A549 (cell line): ENCODE measurements at regions not wholly inside any gene's neighbourhood (a gene's known extent, or its start where the extent isn't known, plus 50 kb on each side); places are given as distances from the start of the nearest gene placed in this dataset.

Experiments
- ATAC-seq, 2 experiments: fragments of 200-7000 bp in 1 of 2; fragments of >200 bp in 1 of 2; cut with Nextera tagmentation in 1 of 2; cut with Tn5 transposase in 1 of 2; 3 replicates each; pipeline versions ENCODE4 v1.8.0 to v1.9.1; 2018 to 2020; ENCODE audit warnings: mild to moderate bottlenecking in 1 of 2, moderate library complexity in 1 of 2
- CTCF ChIA-PET: fragments of 300-600 bp; sonication (Branson Sonifier 250); formaldehyde crosslinking; extraction: SDS; loops from one replicate; lab custom pipeline; 2021; ENCODE audit warnings: antibody characterized with exemption, inconsistent platforms; lab: Yijun Ruan, JAX
- POLR2A ChIA-PET: fragments of 350-600 bp; formaldehyde crosslinking; extraction: SDS; loops from one replicate; lab custom pipeline; 2021; ENCODE audit warnings: antibody characterized with exemption, inconsistent platforms; lab: Yijun Ruan, JAX
- DNase-seq, 2 experiments: peaks; one replicate each; pipeline versions ENCODE4 v3.0.0 to v3.0.0-alpha.2; 2011 to 2016; ENCODE audit warnings: low read depth in 1 of 2, low spot score in 1 of 2
- FAIRE-seq: peaks from 2 replicates; lab custom pipeline; 2011; peaks lifted over from hg19 to GRCh38; lab: Jason Lieb, UNC
- H3K27ac ChIP-seq, 2 experiments: fragments of >200 bp; sonication (Bioruptor Twin); formaldehyde crosslinking; 3 replicates each; pipeline ENCODE4 v1.5.1; 2016 to 2017
- H3K4me1 ChIP-seq: fragments of >200 bp; sonication (Bioruptor Twin); formaldehyde crosslinking; 3 replicates; pipeline ENCODE4 v1.6.1; 2016
- H3K4me2 ChIP-seq: fragments of >200 bp; sonication (Bioruptor Twin); formaldehyde crosslinking; 3 replicates; pipeline ENCODE4 v1.6.1; 2016
- H3K4me3 ChIP-seq: fragments of >200 bp; sonication (Bioruptor Twin); formaldehyde crosslinking; 3 replicates; pipeline ENCODE4 v1.5.1; 2016
- H3K9me3 ChIP-seq: fragments of >200 bp; sonication (Bioruptor Twin); formaldehyde crosslinking; 3 replicates; pipeline ENCODE4 v1.6.1; 2016
- ATOH8 ChIP-seq: fragments of 250-450 bp; sonication (Bioruptor Pico); IDR thresholded peaks from 2 replicates; pipeline ENCODE4 v1.5.0; 2020; ENCODE audit warnings: low read depth, mild to moderate bottlenecking, moderate library complexity
- BHLHE40 ChIP-seq: IDR thresholded peaks from 2 replicates; pipeline ENCODE4 v1.6.1; 2012; ENCODE audit warnings: low read depth, low read length, inconsistent platforms
- CBX2 ChIP-seq: fragments of 200-600 bp; sonication (generic); IDR thresholded peaks from 2 replicates; pipeline ENCODE4 v1.6.1; 2016; ENCODE audit warnings: low read depth, mild to moderate bottlenecking, borderline replicate concordance
- EHF ChIP-seq: fragments of 250-450 bp; sonication (Bioruptor Pico); IDR thresholded peaks from 2 replicates; pipeline ENCODE4 v1.5.0; 2020; ENCODE audit warnings: mild to moderate bottlenecking
- EHMT2 ChIP-seq: fragments of 200-600 bp; sonication (generic); IDR thresholded peaks from 2 replicates; pipeline ENCODE4 v1.6.1; 2016; ENCODE audit warnings: antibody characterized with exemption, low read depth, mild to moderate bottlenecking, moderate library complexity
- ESRRA ChIP-seq: fragments of 150-350 bp; IDR thresholded peaks from 2 replicates; pipeline ENCODE4 v1.6.1; 2014; ENCODE audit warnings: mild to moderate bottlenecking, low read length, borderline replicate concordance
- HDAC2 ChIP-seq: fragments of 200-600 bp; sonication (generic); IDR thresholded peaks from 2 replicates; pipeline ENCODE4 v1.6.1; 2016
- HOXA7 ChIP-seq: fragments of 250-450 bp; sonication (Bioruptor Pico); IDR thresholded peaks from 2 replicates; pipeline ENCODE4 v1.5.0; 2020; ENCODE audit warnings: mild to moderate bottlenecking, moderate library complexity
- HOXB13 ChIP-seq: fragments of 250-450 bp; sonication (Bioruptor Pico); IDR thresholded peaks from 2 replicates; pipeline ENCODE4 v1.5.0; 2020; ENCODE audit warnings: low read depth, mild to moderate bottlenecking, moderate library complexity
- HOXB5 ChIP-seq: fragments of 250-450 bp; sonication (Bioruptor Pico); IDR thresholded peaks from 2 replicates; pipeline ENCODE4 v1.5.0; 2020; ENCODE audit warnings: mild to moderate bottlenecking, moderate library complexity
- NFE2L2 ChIP-seq: fragments of 150-350 bp; conservative IDR thresholded peaks from 2 replicates; pipeline ENCODE4 v1.6.1; 2014; ENCODE audit warnings: low read length
- NR3C1 ChIP-seq: fragments of >200 bp; sonication (Bioruptor Twin); formaldehyde crosslinking; IDR thresholded peaks from 3 replicates; pipeline ENCODE4 v1.6.1; 2017
- POLR2AphosphoS2 ChIP-seq: conservative IDR thresholded peaks from 2 replicates; pipeline ENCODE4 v1.6.1; 2012; ENCODE audit warnings: low read length, improper control_type of control experiment, inconsistent platforms
- RAD21 ChIP-seq, 2 experiments: fragments of >200 bp in 1 of 2; sonication (Bioruptor Twin) in 1 of 2; formaldehyde crosslinking in 1 of 2; IDR thresholded peaks in 1 of 2; conservative IDR thresholded peaks in 1 of 2; 2 replicates in 1 of 2; 3 replicates in 1 of 2; pipeline ENCODE4 v1.6.1; 2012 to 2018; ENCODE audit warnings: inconsistent platforms in 1 of 2
- RCOR1 ChIP-seq: fragments of 150-350 bp; IDR thresholded peaks from 2 replicates; pipeline ENCODE4 v1.6.1; 2014; ENCODE audit warnings: antibody characterized with exemption, low read length, low read depth
- RNF2 ChIP-seq: fragments of 200-600 bp; sonication (generic); IDR thresholded peaks from 2 replicates; pipeline ENCODE4 v1.6.1; 2016; ENCODE audit warnings: low read depth, mild to moderate bottlenecking, antibody characterized with exemption, moderate library complexity, borderline replicate concordance
- SMC3 ChIP-seq: fragments of >200 bp; sonication (Bioruptor Twin); formaldehyde crosslinking; IDR thresholded peaks from 3 replicates; pipeline ENCODE4 v1.6.1; 2018; ENCODE audit warnings: inconsistent platforms
- ZC3H11A ChIP-seq: fragments of 450-650 bp; IDR thresholded peaks from 2 replicates; pipeline ENCODE4 v1.6.1; 2014; ENCODE audit warnings: antibody characterized with exemption, mild to moderate bottlenecking
- ZNF302 ChIP-seq: fragments of 250-450 bp; sonication (Bioruptor Pico); IDR thresholded peaks from 2 replicates; pipeline ENCODE4 v1.9.0; 2021; ENCODE audit warnings: inconsistent platforms, mild to moderate bottlenecking, moderate library complexity
- ZSCAN20 ChIP-seq: fragments of 250-450 bp; sonication (Bioruptor Pico); IDR thresholded peaks from 2 replicates; pipeline ENCODE4 v1.8.0; 2022; ENCODE audit warnings: mild to moderate bottlenecking, moderate library complexity
- WGBS: methylation state at CpG from one replicate; pipeline ENCODE4 v1.1.6; 2017; ENCODE audit errors: missing lambda C conversion rate; 5-methylcytosine and 5-hydroxymethylcytosine counted together
- TF ChIP-seq, protein P1 (sequence below): IDR thresholded peaks from 2 replicates; pipeline ENCODE4 v1.6.1; 2012
- TF ChIP-seq, protein P2 (sequence below): IDR thresholded peaks from 2 replicates; pipeline ENCODE4 v1.6.1; 2012; ENCODE audit warnings: low read depth, borderline replicate concordance

DNA sequence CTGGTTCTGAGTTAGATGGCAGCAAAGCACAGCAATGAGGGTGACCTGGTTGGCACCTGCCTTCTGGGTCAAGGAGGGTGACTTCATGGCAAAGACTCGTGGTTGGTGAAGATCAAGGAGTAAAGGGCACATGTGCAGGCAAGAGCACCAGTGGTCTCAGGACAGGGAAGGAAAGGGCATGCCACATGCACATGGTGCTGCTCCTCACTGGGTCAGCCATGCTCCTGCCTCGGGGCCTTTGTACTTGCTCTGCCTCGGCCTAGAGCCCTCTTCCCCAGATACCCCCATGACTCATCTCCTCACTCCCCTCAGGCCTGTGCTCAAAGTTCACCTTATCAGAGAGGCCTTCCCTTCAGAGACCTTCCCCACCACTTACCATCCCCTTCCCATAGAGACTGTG lies 106.7 kb upstream of the KDM7A start:
- FAIRE-seq (no peak), DNase-seq (no peak), ATAC-seq (no peak)
- TF ChIP-seq RNF2 (no peak), ZSCAN20 (CRISPR knock-in tag) (no peak), HOXB13 (CRISPR knock-in tag) (no peak)
- TF ChIP-seq, protein P1, sequence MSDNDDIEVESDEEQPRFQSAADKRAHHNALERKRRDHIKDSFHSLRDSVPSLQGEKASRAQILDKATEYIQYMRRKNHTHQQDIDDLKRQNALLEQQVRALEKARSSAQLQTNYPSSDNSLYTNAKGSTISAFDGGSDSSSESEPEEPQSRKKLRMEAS, result no peak
- H3K4me2 ChIP-seq, result no peak overlapping the region
- 40% methylated on average over 3 of the region's 3 CpGs for WGBS
- no peak overlapping the region for H3K27ac ChIP-seq
- H3K4me1 ChIP-seq, result no peaks in the 10 kb centered on the region
- CTCF ChIA-PET, result no interaction called here
- no peak overlapping the region for H3K4me3 ChIP-seq
- no peaks in the 10 kb centered on the region for H3K9me3 ChIP-seq
- POLR2A ChIA-PET, result no interaction called here

GRCh38 chr7:140281960-140282359 lies 105.2 kb upstream of the KDM7A start:
- 58% methylated on average over 5 of the region's 5 CpGs for WGBS
- Histone ChIP-seq H3K27ac (no peak overlapping the region), H3K4me2 (no peak overlapping the region)
- no peak for DNase-seq
- TF ChIP-seq HDAC2, result no peak
- no peak for TF ChIP-seq POLR2AphosphoS2
- TF ChIP-seq RCOR1, result no peak
- no peak for TF ChIP-seq CBX2
- TF ChIP-seq, protein P2, sequence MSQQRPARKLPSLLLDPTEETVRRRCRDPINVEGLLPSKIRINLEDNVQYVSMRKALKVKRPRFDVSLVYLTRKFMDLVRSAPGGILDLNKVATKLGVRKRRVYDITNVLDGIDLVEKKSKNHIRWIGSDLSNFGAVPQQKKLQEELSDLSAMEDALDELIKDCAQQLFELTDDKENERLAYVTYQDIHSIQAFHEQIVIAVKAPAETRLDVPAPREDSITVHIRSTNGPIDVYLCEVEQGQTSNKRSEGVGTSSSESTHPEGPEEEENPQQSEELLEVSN, result no peak
- no peak for TF ChIP-seq ATOH8 (CRISPR knock-in tag)
- TF ChIP-seq ESRRA, result no peak
- no peak for TF ChIP-seq HOXB5 (CRISPR knock-in tag)
- no peak for TF ChIP-seq HOXA7
- no peak for TF ChIP-seq RAD21 (conservative IDR thresholded peaks at IDR 0.05 in 1 of 2, IDR thresholded peaks at IDR 0.05 in 1 of 2)
- TF ChIP-seq, all 56 proteins: peak for 0
- CTCF ChIA-PET, result interaction anchor here (1.1 kb wide), 2 partner anchors 14 to 44 kb away, joined by 3 read pairs; no protein-coding TSS in a partner anchor
- POLR2A ChIA-PET, result no interaction called here
- no peak for FAIRE-seq
- no peak for ATAC-seq
- H3K4me3 ChIP-seq, result no peak overlapping the region
- no peaks in the 10 kb centered on the region for H3K9me3 ChIP-seq
- no peaks in the 10 kb centered on the region for H3K4me1 ChIP-seq

- H3K27ac ChIP-seq, result no peak overlapping the region
- no peak overlapping the region for H3K4me3 ChIP-seq
- no peak for FAIRE-seq
- H3K4me2 ChIP-seq, result no peak overlapping the region
- H3K4me1 ChIP-seq, result no peaks in the 10 kb centered on the region
- H3K9me3 ChIP-seq, result no peaks in the 10 kb centered on the region
- TF ChIP-seq ATOH8 (CRISPR knock-in tag) (no peak), NFE2L2 (no peak), HOXB13 (CRISPR knock-in tag) (no peak), BHLHE40 (no peak), SMC3 (no peak), ZNF302 (CRISPR knock-in tag) (no peak), EHF (no peak), RCOR1 (no peak), EHMT2 (no peak), CBX2 (no peak), NR3C1 (no peak), ZC3H11A (no peak)
- ChIA-PET POLR2A (no interaction called here), CTCF (interaction anchor here (1.1 kb wide), 2 partner anchors 14 to 44 kb away, joined by 3 read pairs; no protein-coding TSS in a partner anchor)
- no peak for ATAC-seq
- no peak for DNase-seq
- WGBS, result 23% methylated on average over 3 of the region's 3 CpGs
These were observed 104.5 kb upstream of the KDM7A start for GRCh38 chr7:140281255-140281654.
